Colon (tissue), 2 donors: ENCODE measurements at regions not wholly inside any gene's neighbourhood (a gene's known extent, or its start where the extent isn't known, plus 50 kb on each side); places are given as distances from the start of the nearest gene placed in this dataset.

Experiments used
- FAIRE-seq: peaks from 2 replicates; lab custom pipeline; 2012; peaks lifted over from hg19 to GRCh38; lab: Jason Lieb, UNC
- donor health status: control.
- donor health status: control.

- no peak for FAIRE-seq
Measured at GRCh38 chr6:4587171-4587570, 189.0 kb upstream of the CDYL start.

GRCh38 chr6:4586469-4586859 lies 189.7 kb upstream of the CDYL start:
- no peak for FAIRE-seq

- FAIRE-seq, result no peak
Measured at GRCh38 chr6:4585682-4586468, 190.3 kb upstream of the CDYL start.

- no peak for FAIRE-seq
Measured at GRCh38 chr6:4584801-4585200, 191.4 kb upstream of the CDYL start.

- no peak for FAIRE-seq
Measured at GRCh38 chr6:4582506-4583417, 193.4 kb upstream of the CDYL start.

GRCh38 chr6:4581468-4582385 lies 194.5 kb upstream of the CDYL start:
- no peak for FAIRE-seq

- no peak for FAIRE-seq
Measured at GRCh38 chr6:4580361-4580760, 195.8 kb upstream of the CDYL start.

GRCh38 chr6:4577406-4577805 lies 198.8 kb upstream of the CDYL start:
- no peak for FAIRE-seq

GRCh38 chr6:4575714-4576113 lies 200.5 kb upstream of the CDYL start:
- no peak for FAIRE-seq

- FAIRE-seq, result no peak
Measured at GRCh38 chr6:4574007-4574406, 202.2 kb upstream of the CDYL start.

- no peak for FAIRE-seq
Measured at GRCh38 chr6:4571011-4571410, 205.2 kb upstream of the CDYL start.

- FAIRE-seq, result no peak
Measured at GRCh38 chr6:4568138-4568537, 208.1 kb upstream of the CDYL start.

- no peak for FAIRE-seq
Measured at GRCh38 chr6:4567141-4567540, 209.1 kb upstream of the CDYL start.

GRCh38 chr6:4565301-4566250 lies 210.6 kb upstream of the CDYL start:
- FAIRE-seq, result no peak

- no peak for FAIRE-seq
Measured at GRCh38 chr6:4564801-4565271, 211.4 kb upstream of the CDYL start.

GRCh38 chr6:4563877-4564276 lies 212.3 kb upstream of the CDYL start:
- no peak for FAIRE-seq

- FAIRE-seq, result no peak
Measured at GRCh38 chr6:4563156-4563555, 213.0 kb upstream of the CDYL start.

- FAIRE-seq, result no peak
Measured at GRCh38 chr6:4561773-4562400, 214.3 kb upstream of the CDYL start.

GRCh38 chr6:4561078-4561435 lies 215.1 kb upstream of the CDYL start:
- FAIRE-seq, result no peak

GRCh38 chr6:4560221-4561077 lies 215.8 kb upstream of the CDYL start:
- FAIRE-seq, result no peak
